Stimulated activated naive CD4-positive, alpha-beta T cell (primary cell): ENCODE measurements at regions not wholly inside any gene's neighbourhood (a gene's known extent, or its start where the extent isn't known, plus 50 kb on each side); places are given as distances from the start of the nearest gene placed in this dataset.

ENCODE experiments used
- DNase-seq, 6 experiments: peaks; one replicate each; lab custom pipeline; 2025; lab: John Stamatoyannopoulos, UW

- DNase-seq: no peak
These were observed 52.0 kb downstream of the MAGEF1 start for GRCh38 chr3:184659797-184660301.

- no peak for DNase-seq
These were observed 53.5 kb downstream of the MAGEF1 start for GRCh38 chr3:184658223-184658928.

DNA sequence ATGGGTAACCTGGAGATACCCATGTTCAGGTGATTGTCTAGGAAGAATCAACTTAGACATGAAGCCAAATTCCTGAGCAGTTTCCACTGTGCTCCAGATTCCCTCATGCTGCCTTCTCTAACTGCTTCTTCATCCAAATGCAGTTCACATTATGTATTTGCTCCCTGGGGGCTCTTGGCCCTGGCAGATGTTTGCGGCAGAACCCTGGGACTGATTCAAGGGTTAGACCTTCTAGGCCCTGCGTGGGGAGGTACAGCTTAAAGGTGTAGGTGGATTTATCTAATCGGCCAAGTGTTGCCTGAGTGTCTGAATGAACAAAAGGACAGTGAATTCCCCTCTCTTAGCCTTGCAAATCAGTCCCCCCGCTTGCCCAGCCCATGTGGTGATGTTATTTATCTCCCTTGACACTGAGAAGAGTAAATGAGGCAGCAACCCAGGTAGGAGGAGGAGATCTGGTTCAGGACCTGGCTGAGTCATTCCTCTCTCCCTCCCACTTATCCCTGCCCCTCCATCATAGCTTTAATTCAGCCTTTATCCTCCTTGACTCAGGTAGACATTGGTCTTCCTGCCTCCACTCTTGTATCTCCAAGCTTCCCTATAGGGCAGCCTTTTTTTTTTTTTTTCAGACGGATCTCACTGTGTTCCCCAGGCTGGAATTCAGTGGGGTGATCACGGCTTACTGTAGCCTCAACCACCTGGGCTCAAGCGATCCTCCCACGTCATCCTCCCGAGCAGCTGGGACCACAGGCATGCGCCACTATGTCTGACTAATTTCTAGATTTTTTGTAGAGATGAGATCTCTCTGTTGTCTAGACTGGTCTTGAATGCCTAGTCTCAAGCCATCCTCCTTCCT, 54.8 kb downstream of the MAGEF1 start:
- DNase-seq: no peak

DNA sequence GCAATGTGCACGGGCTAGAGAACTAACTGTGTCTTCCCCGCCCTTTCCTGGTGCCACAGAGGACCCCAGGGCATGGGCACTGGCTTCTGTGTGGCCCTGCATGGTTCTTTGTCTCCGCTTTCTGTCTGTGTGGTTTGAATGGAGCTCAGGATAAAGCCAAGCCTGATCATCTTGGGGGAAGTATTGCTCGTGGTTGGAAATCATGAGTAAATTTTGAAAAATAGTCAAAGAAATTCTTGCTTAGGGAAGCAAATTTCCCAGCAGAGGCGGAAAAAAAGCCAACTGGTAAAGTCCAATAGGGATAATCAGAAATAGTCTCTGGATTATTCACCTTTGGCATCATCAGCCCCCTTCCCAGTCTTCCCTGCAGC, 55.4 kb downstream of the MAGEF1 start:
- DNase-seq: no peak

GRCh38 chr3:184655597-184655996, 56.3 kb downstream of the MAGEF1 start:
- DNase-seq: no peak

GRCh38 chr3:184654375-184654774, 57.5 kb downstream of the MAGEF1 start:
- DNase-seq: no peak

DNA sequence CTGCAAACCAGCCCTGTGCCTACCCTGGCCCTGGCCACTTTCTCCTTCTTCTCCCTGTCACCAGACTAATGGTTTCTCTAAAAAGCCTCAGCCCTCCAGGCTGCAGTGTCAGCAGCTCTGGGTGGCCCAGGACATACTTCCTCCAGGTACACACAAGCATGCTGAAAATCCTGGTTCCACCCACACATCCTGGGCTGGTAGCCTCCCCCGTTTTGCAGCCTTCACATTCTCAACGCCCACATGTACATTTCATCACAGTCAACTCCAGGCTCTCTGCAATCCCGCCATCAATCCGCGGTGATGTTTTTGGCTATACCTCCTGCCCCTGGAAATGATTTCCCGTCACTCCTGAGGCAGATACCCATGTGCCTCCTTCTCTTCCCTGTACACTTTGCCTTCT, 59.4 kb downstream of the MAGEF1 start:
- DNase-seq: no peak

DNA sequence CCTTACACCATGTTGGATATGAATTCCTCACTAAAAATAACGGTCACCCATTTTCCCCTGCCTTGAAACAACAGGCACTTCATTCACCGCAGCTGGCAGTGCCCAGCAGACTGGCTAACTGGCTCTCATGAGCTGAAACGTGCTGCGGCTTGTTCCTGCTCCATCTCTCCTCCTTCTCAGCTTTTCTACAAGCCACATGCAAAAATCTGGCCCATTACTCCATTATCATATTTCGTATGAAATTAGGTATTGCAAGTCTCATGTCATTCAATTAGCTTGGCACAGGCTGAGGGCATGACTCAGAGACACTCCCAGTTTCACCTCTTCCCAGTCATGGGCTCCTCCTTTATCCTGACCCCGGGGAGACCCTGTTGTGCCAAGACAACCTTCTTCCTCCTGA, 60.0 kb downstream of the MAGEF1 start:
- no peak for DNase-seq

- no peak for DNase-seq
These were observed 63.2 kb downstream of the MAGEF1 start for GRCh38 chr3:184648636-184649035.

DNA sequence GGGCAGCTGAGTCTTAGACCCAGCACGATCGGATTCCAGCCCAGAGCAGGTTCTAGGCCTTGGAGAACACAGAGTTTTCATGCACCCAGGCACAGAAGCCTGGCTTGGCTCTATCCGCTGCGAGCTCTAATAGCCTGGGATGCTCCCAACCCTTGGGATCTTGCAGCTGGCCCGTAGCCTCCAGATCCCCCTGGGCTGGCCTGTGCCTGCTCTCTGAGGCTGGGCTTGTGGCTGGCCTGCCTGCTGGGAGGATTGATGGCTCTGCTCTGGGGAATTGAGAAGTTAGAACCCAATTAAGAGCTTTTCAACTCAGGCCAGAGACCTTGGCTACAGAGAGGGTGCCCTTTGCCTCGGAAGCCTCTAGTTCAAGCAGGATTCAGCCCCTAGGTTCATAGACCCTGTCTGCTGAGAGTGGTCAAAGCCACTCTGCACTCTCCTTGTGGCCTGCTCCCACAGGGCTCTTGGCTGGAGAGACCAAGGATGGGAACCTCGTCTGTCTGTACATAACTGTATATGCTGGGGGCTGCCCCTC, 64.4 kb downstream of the MAGEF1 start:
- no peak for DNase-seq

GRCh38 chr3:184645336-184645735, 66.5 kb downstream of the MAGEF1 start:
- no peak for DNase-seq

GRCh38 chr3:184643442-184643841, 68.4 kb downstream of the MAGEF1 start:
- DNase-seq: no peak

GRCh38 chr3:184642631-184643285, 69.1 kb downstream of the MAGEF1 start:
- no peak for DNase-seq

DNA sequence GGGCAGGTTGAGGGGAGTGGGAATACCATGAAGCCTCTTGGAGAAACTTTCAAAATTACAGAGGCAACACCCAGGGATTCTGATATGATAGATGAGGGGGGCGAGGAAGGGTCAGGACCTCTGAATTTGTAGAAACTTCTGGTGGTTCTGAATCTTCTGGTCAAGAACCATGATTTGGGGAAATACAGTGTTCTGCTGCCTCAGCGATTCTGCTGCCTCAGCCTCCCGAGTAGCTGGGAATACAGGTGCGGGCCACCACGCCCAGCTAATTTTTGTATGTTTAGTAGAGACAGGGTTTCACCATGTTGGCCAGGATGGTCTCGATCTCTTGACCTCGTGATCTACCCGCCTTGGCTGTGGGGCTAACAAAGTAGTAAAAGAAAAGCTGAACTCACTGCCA, 70.4 kb downstream of the MAGEF1 start:
- DNase-seq: no peak

- DNase-seq: no peak
These were observed 72.5 kb downstream of the MAGEF1 start for GRCh38 chr3:184639351-184639750.

- peak in 3 of 6 experiments; percentile 37 to 40 (median 37) for DNase-seq
These were observed 74.2 kb downstream of the MAGEF1 start for GRCh38 chr3:184637705-184638104.

DNA sequence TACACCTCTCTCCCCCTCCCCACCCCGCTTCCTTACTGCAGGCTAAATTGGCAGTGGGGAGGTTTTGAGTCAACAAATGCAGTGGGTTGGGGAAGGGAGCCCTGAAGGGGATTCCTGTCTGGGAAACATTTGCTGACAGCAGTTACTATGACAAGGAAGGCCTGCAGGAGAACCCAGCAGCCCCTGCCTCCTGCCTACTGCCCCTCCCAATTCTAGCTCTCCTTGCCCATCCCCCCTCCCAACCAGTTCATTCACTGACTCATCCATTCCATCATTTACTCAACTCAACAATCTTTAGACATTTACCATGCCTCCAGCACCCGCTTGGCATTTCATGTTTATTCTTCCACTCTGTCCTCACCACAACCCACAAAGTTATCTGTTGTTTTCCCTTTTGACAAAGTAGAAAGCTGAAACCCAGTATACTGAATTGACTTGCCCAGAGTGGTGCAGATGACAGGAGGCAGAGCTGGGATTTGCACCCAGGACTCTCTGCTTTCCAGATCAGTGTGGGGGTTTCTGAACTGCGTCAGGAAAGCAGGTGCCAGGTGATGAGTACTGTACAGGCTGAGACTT, 75.0 kb downstream of the MAGEF1 start:
- peak in 1 of 6 experiments; percentile 19 for DNase-seq

DNA sequence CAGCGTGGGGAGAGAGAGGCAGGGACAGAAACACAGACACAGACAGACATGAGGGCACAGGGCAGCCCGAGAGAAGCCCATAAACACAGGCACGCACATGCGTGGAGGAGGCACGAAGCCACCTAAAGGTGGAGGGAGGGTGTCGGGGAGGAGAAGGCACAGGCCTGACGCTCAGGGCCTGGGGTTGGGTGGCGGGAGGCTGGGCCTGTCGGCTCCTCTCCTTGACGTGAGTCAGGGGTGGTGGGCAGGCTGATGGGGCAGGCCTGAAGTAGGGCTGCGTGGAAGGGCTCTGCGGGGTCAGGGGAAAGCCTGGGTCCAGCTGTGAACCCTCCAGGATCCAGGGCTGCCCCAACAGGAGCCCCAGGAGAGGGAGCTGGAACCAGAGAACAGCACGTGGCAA, 74.2 kb downstream of the EPHB3 start:
- DNase-seq: no peak

- DNase-seq: no peak
These were observed 73.5 kb downstream of the EPHB3 start for GRCh38 chr3:184635126-184635525.

DNA sequence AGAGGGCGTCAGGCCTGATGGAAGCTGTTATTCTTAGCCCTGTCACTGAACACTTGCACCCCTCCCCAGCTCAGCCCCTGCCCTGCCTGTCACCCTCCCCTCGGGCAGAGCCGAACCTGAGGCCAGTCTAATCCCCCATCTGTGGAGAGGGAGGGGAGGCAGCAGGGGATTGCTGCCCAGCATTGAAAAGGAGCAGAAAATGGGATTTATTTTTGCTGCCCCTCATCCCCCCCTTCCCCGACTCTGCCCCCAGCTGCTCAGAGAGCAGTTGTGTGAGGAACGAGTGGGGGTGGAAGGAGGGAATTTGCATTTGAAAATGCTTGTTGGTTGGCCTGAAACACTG, 71.6 kb downstream of the EPHB3 start:
- DNase-seq: no peak

DNA sequence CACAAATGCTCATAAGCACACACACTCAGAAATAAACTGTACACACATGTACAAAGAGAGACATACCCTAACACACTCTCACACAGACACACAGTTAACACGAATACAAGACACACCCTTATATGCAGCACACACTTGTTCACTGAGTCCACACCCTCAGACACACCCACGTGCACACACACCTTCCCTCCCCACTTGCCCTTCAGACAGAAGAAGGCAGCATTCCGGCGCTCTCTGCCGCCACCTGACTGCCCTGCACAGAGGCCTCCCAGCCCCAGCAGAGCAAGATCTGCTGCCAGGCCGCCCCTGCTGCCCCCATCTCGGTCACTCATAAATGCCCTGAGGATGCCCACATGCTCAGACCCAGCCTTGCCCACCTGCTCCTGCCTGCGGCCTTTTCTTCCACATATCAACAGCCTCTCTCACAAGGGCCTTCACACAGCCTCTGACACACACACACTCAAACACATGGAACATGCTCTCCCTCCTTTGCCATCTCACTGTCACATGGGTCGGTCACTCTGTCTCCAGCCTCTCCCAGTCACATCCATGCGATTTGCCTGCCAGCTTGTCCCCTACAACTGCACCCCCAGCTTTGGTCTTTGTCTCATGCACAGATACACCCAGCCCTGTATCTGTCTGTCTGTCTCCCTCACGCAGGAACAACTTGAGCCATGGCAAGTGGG, 71.1 kb downstream of the EPHB3 start:
- DNase-seq: no peak
